ENCODE measurements at regions not wholly inside any gene's neighbourhood (a gene's known extent, or its start where the extent isn't known, plus 50 kb on each side); places are given as distances from the start of the nearest gene placed in this dataset.

DNA sequence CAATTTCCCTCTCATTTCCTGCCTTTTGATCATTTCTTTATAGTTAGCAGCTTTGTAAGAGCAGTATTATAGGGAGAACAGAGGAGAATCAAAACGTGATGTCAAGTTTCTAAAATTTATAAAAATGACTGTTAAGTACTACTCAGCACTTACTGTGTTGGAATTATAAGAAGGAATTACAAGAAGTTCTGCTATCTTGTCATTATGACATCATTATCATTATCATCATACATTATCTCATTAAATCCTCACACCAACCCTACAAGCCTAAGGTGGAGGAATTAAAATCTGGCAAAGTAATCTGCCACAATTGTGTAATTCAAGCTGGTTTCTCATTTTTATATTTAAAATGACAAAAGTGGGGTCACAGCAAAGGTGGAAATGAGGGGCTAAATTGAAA, 316.2 kb upstream of the CD180 start (continued):
- TF ChIP-seq, protein P1, sequence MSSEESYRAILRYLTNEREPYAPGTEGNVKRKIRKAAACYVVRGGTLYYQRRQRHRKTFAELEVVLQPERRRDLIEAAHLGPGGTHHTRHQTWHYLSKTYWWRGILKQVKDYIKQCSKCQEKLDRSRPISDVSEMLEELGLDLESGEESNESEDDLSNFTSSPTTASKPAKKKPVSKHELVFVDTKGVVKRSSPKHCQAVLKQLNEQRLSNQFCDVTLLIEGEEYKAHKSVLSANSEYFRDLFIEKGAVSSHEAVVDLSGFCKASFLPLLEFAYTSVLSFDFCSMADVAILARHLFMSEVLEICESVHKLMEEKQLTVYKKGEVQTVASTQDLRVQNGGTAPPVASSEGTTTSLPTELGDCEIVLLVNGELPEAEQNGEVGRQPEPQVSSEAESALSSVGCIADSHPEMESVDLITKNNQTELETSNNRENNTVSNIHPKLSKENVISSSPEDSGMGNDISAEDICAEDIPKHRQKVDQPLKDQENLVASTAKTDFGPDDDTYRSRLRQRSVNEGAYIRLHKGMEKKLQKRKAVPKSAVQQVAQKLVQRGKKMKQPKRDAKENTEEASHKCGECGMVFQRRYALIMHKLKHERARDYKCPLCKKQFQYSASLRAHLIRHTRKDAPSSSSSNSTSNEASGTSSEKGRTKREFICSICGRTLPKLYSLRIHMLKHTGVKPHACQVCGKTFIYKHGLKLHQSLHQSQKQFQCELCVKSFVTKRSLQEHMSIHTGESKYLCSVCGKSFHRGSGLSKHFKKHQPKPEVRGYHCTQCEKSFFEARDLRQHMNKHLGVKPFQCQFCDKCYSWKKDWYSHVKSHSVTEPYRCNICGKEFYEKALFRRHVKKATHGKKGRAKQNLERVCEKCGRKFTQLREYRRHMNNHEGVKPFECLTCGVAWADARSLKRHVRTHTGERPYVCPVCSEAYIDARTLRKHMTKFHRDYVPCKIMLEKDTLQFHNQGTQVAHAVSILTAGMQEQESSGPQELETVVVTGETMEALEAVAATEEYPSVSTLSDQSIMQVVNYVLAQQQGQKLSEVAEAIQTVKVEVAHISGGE (CRISPR knock-in tag; IDR thresholded peaks at IDR 0.05): no peak

DNA sequence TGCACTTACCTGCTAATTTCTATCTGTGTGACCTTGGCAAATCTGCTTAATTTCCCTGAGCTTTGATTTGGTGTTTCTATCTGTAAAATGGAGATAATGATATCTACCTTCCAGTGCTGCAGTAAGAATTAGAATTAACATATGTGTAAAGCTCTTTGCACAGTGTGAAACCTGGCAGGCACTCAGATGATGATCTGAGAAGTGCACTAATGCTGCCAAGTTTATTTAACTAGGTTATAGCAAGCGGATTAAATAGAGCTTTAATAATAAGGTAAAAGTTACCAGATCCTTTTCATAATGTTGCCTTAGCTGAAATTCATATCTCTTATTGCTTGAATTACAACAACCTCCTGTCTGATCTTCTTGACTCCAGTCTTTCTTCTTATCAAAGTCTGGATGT, 315.3 kb upstream of the CD180 start:
- in situ Hi-C loops (cut with MboI): no loop called here
- ChIA-PET SMC1A (ENCODE audit: uncharacterized antibody, unreplicated experiment) (no interaction called here), CTCF (no interaction called here)
- TF ChIP-seq PML (IDR thresholded peaks at IDR 0.05; ENCODE audit: low read length): no peak
- TF ChIP-seq IKZF1 (conservative IDR thresholded peaks at IDR 0.05): no peak
- TF ChIP-seq RBBP5 (conservative IDR thresholded peaks at IDR 0.05): no peak
- TF ChIP-seq ZZZ3 (IDR thresholded peaks at IDR 0.05; ENCODE audit: control insufficient read depth, insufficient read length, low read depth): no peak
- TF ChIP-seq, protein P2, sequence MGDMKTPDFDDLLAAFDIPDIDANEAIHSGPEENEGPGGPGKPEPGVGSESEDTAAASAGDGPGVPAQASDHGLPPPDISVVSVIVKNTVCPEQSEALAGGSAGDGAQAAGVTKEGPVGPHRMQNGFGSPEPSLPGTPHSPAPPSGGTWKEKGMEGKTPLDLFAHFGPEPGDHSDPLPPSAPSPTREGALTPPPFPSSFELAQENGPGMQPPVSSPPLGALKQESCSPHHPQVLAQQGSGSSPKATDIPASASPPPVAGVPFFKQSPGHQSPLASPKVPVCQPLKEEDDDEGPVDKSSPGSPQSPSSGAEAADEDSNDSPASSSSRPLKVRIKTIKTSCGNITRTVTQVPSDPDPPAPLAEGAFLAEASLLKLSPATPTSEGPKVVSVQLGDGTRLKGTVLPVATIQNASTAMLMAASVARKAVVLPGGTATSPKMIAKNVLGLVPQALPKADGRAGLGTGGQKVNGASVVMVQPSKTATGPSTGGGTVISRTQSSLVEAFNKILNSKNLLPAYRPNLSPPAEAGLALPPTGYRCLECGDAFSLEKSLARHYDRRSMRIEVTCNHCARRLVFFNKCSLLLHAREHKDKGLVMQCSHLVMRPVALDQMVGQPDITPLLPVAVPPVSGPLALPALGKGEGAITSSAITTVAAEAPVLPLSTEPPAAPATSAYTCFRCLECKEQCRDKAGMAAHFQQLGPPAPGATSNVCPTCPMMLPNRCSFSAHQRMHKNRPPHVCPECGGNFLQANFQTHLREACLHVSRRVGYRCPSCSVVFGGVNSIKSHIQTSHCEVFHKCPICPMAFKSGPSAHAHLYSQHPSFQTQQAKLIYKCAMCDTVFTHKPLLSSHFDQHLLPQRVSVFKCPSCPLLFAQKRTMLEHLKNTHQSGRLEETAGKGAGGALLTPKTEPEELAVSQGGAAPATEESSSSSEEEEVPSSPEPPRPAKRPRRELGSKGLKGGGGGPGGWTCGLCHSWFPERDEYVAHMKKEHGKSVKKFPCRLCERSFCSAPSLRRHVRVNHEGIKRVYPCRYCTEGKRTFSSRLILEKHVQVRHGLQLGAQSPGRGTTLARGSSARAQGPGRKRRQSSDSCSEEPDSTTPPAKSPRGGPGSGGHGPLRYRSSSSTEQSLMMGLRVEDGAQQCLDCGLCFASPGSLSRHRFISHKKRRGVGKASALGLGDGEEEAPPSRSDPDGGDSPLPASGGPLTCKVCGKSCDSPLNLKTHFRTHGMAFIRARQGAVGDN (IDR thresholded peaks at IDR 0.05): no peak
- TF ChIP-seq KLF5 (IDR thresholded peaks at IDR 0.05; ENCODE audit: partially characterized antibody): no peak
- TF ChIP-seq, protein P3, sequence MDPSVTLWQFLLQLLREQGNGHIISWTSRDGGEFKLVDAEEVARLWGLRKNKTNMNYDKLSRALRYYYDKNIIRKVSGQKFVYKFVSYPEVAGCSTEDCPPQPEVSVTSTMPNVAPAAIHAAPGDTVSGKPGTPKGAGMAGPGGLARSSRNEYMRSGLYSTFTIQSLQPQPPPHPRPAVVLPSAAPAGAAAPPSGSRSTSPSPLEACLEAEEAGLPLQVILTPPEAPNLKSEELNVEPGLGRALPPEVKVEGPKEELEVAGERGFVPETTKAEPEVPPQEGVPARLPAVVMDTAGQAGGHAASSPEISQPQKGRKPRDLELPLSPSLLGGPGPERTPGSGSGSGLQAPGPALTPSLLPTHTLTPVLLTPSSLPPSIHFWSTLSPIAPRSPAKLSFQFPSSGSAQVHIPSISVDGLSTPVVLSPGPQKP (IDR thresholded peaks at IDR 0.05; ENCODE audit: low read depth, low read length): no peak
- TF ChIP-seq, protein P4, sequence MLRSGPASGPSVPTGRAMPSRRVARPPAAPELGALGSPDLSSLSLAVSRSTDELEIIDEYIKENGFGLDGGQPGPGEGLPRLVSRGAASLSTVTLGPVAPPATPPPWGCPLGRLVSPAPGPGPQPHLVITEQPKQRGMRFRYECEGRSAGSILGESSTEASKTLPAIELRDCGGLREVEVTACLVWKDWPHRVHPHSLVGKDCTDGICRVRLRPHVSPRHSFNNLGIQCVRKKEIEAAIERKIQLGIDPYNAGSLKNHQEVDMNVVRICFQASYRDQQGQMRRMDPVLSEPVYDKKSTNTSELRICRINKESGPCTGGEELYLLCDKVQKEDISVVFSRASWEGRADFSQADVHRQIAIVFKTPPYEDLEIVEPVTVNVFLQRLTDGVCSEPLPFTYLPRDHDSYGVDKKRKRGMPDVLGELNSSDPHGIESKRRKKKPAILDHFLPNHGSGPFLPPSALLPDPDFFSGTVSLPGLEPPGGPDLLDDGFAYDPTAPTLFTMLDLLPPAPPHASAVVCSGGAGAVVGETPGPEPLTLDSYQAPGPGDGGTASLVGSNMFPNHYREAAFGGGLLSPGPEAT (IDR thresholded peaks at IDR 0.05; ENCODE audit: low read depth): no peak
- TF ChIP-seq, protein P5, sequence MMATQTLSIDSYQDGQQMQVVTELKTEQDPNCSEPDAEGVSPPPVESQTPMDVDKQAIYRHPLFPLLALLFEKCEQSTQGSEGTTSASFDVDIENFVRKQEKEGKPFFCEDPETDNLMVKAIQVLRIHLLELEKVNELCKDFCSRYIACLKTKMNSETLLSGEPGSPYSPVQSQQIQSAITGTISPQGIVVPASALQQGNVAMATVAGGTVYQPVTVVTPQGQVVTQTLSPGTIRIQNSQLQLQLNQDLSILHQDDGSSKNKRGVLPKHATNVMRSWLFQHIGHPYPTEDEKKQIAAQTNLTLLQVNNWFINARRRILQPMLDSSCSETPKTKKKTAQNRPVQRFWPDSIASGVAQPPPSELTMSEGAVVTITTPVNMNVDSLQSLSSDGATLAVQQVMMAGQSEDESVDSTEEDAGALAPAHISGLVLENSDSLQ (IDR thresholded peaks at IDR 0.05): no peak

More for the DNA sequence above, 315.3 kb upstream of the CD180 start:
- RAD21 ChIA-PET (ENCODE audit: unreplicated experiment): no interaction called here
- no peak overlapping the region for H3K9ac ChIP-seq (ENCODE audit: control insufficient read depth, insufficient read depth, low read length)
- intact Hi-C loops (cut with micrococcal nuclease; ENCODE audit: unreplicated experiment): no loop called here
- no TSS peak for BruUV-seq (replicated peaks)
- WGBS (ENCODE audit: insufficient coverage, insufficient replicate concordance, low lambda C conversion rate, missing lambda C conversion rate): 44% methylated on average over 1 of the region's 1 CpG
- H3K4me2 ChIP-seq (ENCODE audit: control insufficient read depth, insufficient read depth): no peak overlapping the region
- H3K4me1 ChIP-seq (ENCODE audit: control insufficient read depth, insufficient read depth, low read length): no peaks in the 10 kb centered on the region
- H3K36me3 ChIP-seq (ENCODE audit: control insufficient read depth in 2 of 2, insufficient read depth in 2 of 2, low read length in 1 of 2): no peaks in the 10 kb centered on the region
- H2AFZ ChIP-seq (ENCODE audit: control insufficient read depth, low read depth, low read length): no peak overlapping the region
- FAIRE-seq (no peak), ATAC-seq (no peak), DNase-seq (ENCODE audit: low read depth, low spot score) (no peak)
- H3K4me3 ChIP-seq: no peak overlapping the region
- POLR2A ChIA-PET: interaction anchor here (0.5 kb wide), 1 partner anchor 208 kb away, joined by 3 read pairs; no protein-coding TSS in a partner anchor
- H3K9me3 ChIP-seq (replicated peaks; ENCODE audit: control insufficient read depth, insufficient read depth, low read length): no peaks in the 10 kb centered on the region
- no peaks in the 10 kb centered on the region for H4K20me1 ChIP-seq (ENCODE audit: control insufficient read depth, insufficient read depth)
- H3K79me2 ChIP-seq (ENCODE audit: control insufficient read depth, insufficient read depth, low read length): no peaks in the 10 kb centered on the region
- no peak overlapping the region for H3K27ac ChIP-seq (ENCODE audit: control insufficient read depth, insufficient read depth)
- no peaks in the 10 kb centered on the region for H3K27me3 ChIP-seq (replicated peaks in 1 of 2; ENCODE audit: control insufficient read depth in 2 of 2, insufficient read depth in 2 of 2, low read length in 1 of 2)
